ENCODE measurements at regions not wholly inside any gene's neighbourhood (a gene's known extent, or its start where the extent isn't known, plus 50 kb on each side); places are given as distances from the start of the nearest gene placed in this dataset.

GRCh38 chr5:173826428-173827350 lies 61.5 kb upstream of the CPEB4 start:
- no peak overlapping the region for H2BK120ac ChIP-seq (ENCODE audit: low read depth, low read length)
- H4K8ac ChIP-seq (ENCODE audit: low read depth in 2 of 2, low read length in 2 of 2): no peak overlapping the region
- H2AFZ ChIP-seq (replicated peaks; ENCODE audit: low read length, poor library complexity): no peak overlapping the region
- ChIA-PET CTCF (no interaction called here), POLR2A (ENCODE audit: unreplicated experiment) (no interaction called here)
- H4K5ac ChIP-seq (ENCODE audit: low read depth, low read length): no peak overlapping the region
- peaks cover 6% of the 10 kb centered on the region; the same call in 1 of the 2 replicates for H3K9me1 ChIP-seq (ENCODE audit: insufficient read depth, low read length)
- no peak overlapping the region for H4K91ac ChIP-seq (ENCODE audit: insufficient read depth, low read depth, low read length)
- H3K79me1 ChIP-seq (ENCODE audit: low read depth in 1 of 2, low read length in 2 of 2): no peaks in the 10 kb centered on the region
- H3K23ac ChIP-seq (ENCODE audit: low read depth, low read length): no peak overlapping the region
- in situ Hi-C loops (cut with MboI; ENCODE audit: low sequenced_read_pairs) (no loop called here), intact Hi-C loops (cut with micrococcal nuclease) (no loop called here), dilution Hi-C loops (cut with HindIII; ENCODE audit: low sequenced_read_pairs, unreplicated experiment) (no loop called here)
- 100% methylated on average over 1 of the region's 5 CpGs; no CpG with 5 or more reads in 1 of the 2 experiments for WGBS, 2 experiments (ENCODE audit: extremely low coverage in 2 of 2, insufficient read length in 1 of 2)
- no peaks in the 10 kb centered on the region for H3K36me3 ChIP-seq (ENCODE audit: control insufficient read depth, insufficient read depth, low read length)
- no peak overlapping the region for H2AK9ac ChIP-seq (replicated peaks; ENCODE audit: low read depth, low read length, poor library complexity)
- no TSS peak for BruUV-seq (replicated peaks)
- no peak overlapping the region for H2BK15ac ChIP-seq (ENCODE audit: low read depth, low read length)
- H2BK5ac ChIP-seq (ENCODE audit: low read depth, low read length, poor library complexity, severe bottlenecking): no peak overlapping the region
- no peak overlapping the region for H3K27ac ChIP-seq (ENCODE audit: insufficient read depth, low read length)
- H3K27me3 ChIP-seq (ENCODE audit: control insufficient read depth, insufficient read depth, low read length): 0 out of 2 replicates have a peak, but pooled peaks cover 2% of the 10 kb centered on the region
- no peak overlapping the region for H3K4me3 ChIP-seq (ENCODE audit: insufficient read depth, low read depth, low read length)
- H3K56ac ChIP-seq (ENCODE audit: extremely low read depth, insufficient read depth, low read length): no peak overlapping the region
- H2BK20ac ChIP-seq (ENCODE audit: low read depth, low read length): no peak overlapping the region
- TF ChIP-seq FOS (IDR thresholded peaks at IDR 0.05; ENCODE audit: low read depth, low read length) (no peak), RFX5 (IDR thresholded peaks at IDR 0.05; ENCODE audit: low read depth, low read length) (no peak), RCOR1 (IDR thresholded peaks at IDR 0.05; ENCODE audit: insufficient replicate concordance, low read length) (no peak), MXI1 (IDR thresholded peaks at IDR 0.05; ENCODE audit: borderline replicate concordance, low read depth, low read length) (no peak), POLR2A (IDR thresholded peaks at IDR 0.05; ENCODE audit: low read depth, low read length) (no peak), MAZ (IDR thresholded peaks at IDR 0.05; ENCODE audit: borderline replicate concordance, low read depth, low read length) (no peak), USF2 (IDR thresholded peaks at IDR 0.05; ENCODE audit: low read depth, low read length) (no peak), CHD1 (IDR thresholded peaks at IDR 0.05; ENCODE audit: low read depth, low read length) (no peak)
- H3K4me2 ChIP-seq (ENCODE audit: low read depth, low read length): no peak overlapping the region
- ATAC-seq (ENCODE audit: low read depth) (no peak), DNase-seq (no peak)
- H3K4me1 ChIP-seq (ENCODE audit: control insufficient read depth, insufficient read depth, low read length): peaks cover 16% of the 10 kb centered on the region
- H3K14ac ChIP-seq (replicated peaks; ENCODE audit: low read depth, low read length): no peak overlapping the region
- no peak overlapping the region for H3K18ac ChIP-seq (ENCODE audit: low read depth, low read length)
- 0 out of 2 replicates have a peak, but pooled peaks cover 2% of the 10 kb centered on the region for H3K9me3 ChIP-seq (ENCODE audit: control insufficient read depth, insufficient read depth, low read length)
- no peak overlapping the region for H3K9ac ChIP-seq (ENCODE audit: low read depth, low read length)
- H4K20me1 ChIP-seq (ENCODE audit: insufficient read depth, low read length): no peaks in the 10 kb centered on the region
- H2AK5ac ChIP-seq (ENCODE audit: low read depth, low read length): no peak overlapping the region
- H3K4ac ChIP-seq (ENCODE audit: low read depth, low read length): no peak overlapping the region
